Ishikawa (cell line): ENCODE measurements at regions not wholly inside any gene's neighbourhood (a gene's known extent, or its start where the extent isn't known, plus 50 kb on each side); places are given as distances from the start of the nearest gene placed in this dataset.

Source experiments
- CEBPB ChIP-seq: IDR thresholded peaks from 2 replicates; pipeline ENCODE4 v1.6.1; 2012
- TEAD4 ChIP-seq: IDR thresholded peaks from 2 replicates; pipeline ENCODE4 v1.6.1; 2012

GRCh38 chr7:113636727-113637421 lies 281.9 kb downstream of the PPP1R3A start:
- TF ChIP-seq CEBPB (no peak), TEAD4 (no peak)
